Mesendoderm (in vitro differentiated cells): ENCODE measurements at regions not wholly inside any gene's neighbourhood (a gene's known extent, or its start where the extent isn't known, plus 50 kb on each side); places are given as distances from the start of the nearest gene placed in this dataset.

Experiments used
- DNase-seq: peaks from one replicate; pipeline ENCODE4 v3.0.0; 2013
- H2AK5ac ChIP-seq: 2 replicates; pipeline ENCODE4 v1.6.1; 2013; ENCODE audit warnings: low read length, inconsistent platforms
- H2BK120ac ChIP-seq: 2 replicates; pipeline ENCODE4 v1.6.1; 2013; ENCODE audit warnings: low read depth, mild to moderate bottlenecking, low read length, moderate library complexity, mixed read lengths
- H2BK15ac ChIP-seq: replicated peaks from 2 replicates; pipeline ENCODE4 v1.6.1; 2013; ENCODE audit warnings: low read depth, mild to moderate bottlenecking, moderate library complexity
- H2BK5ac ChIP-seq: 2 replicates; pipeline ENCODE4 v1.6.1; 2013; ENCODE audit warnings: low read length, inconsistent platforms
- H3K18ac ChIP-seq: 2 replicates; pipeline ENCODE4 v1.6.1; 2013; ENCODE audit warnings: mild to moderate bottlenecking, low read length, mixed read lengths
- H3K23ac ChIP-seq: one replicate; pipeline ENCODE4 v1.6.1; 2013; ENCODE audit warnings: low read length
- H3K27ac ChIP-seq: 2 replicates; pipeline ENCODE4 v1.5.1; 2013; ENCODE audit warnings: low read depth, mild to moderate bottlenecking, inconsistent platforms, low read length, moderate library complexity
- H3K27me3 ChIP-seq: 2 replicates; pipeline ENCODE4 v1.6.1; 2013; ENCODE audit warnings: low read length, control low read depth, mild to moderate bottlenecking, inconsistent platforms; ENCODE audit not compliant: insufficient read depth, poor library complexity
- H3K36me3 ChIP-seq: 2 replicates; pipeline ENCODE4 v1.6.1; 2013; ENCODE audit warnings: low read length, inconsistent platforms; ENCODE audit not compliant: control insufficient read depth, insufficient read depth
- H3K4ac ChIP-seq: one replicate; pipeline ENCODE4 v1.6.1; 2013; ENCODE audit warnings: low read depth, mild to moderate bottlenecking, low read length, moderate library complexity
- H3K4me1 ChIP-seq: 2 replicates; pipeline ENCODE4 v1.6.1; 2013; ENCODE audit warnings: low read depth, low read length, inconsistent platforms; ENCODE audit not compliant: control insufficient read depth
- H3K4me2 ChIP-seq: 2 replicates; pipeline ENCODE4 v1.6.1; 2013; ENCODE audit warnings: low read length
- H3K4me3 ChIP-seq: 2 replicates; pipeline ENCODE4 v1.5.1; 2013; ENCODE audit warnings: mild to moderate bottlenecking, low read length
- H3K56ac ChIP-seq: one replicate; pipeline ENCODE4 v1.6.1; 2013; ENCODE audit warnings: low read length
- H3K79me1 ChIP-seq: 2 replicates; pipeline ENCODE4 v1.6.1; 2013; ENCODE audit warnings: low read length, inconsistent platforms
- H3K79me2 ChIP-seq: 2 replicates; pipeline ENCODE4 v1.6.1; 2013; ENCODE audit warnings: mild to moderate bottlenecking, low read length; ENCODE audit not compliant: control insufficient read depth, insufficient read depth
- H3K9ac ChIP-seq: 2 replicates; pipeline ENCODE4 v1.6.1; 2013; ENCODE audit warnings: low read length, inconsistent platforms
- H4K5ac ChIP-seq: one replicate; pipeline ENCODE4 v1.6.1; 2013; ENCODE audit warnings: low read length
- H4K8ac ChIP-seq: one replicate; pipeline ENCODE4 v1.6.1; 2013; ENCODE audit warnings: low read depth, mild to moderate bottlenecking, control low read depth, low read length, moderate library complexity
- WGBS: extraction: QIAGEN DNeasy Blood & Tissue Kit; methylation state at CpG from one replicate; pipeline ENCODE4 v1.1.7; 2013; ENCODE audit warnings: low lambda C conversion rate, missing lambda C conversion rate; ENCODE audit not compliant: insufficient coverage; ENCODE audit errors: extremely low coverage; 5-methylcytosine and 5-hydroxymethylcytosine counted together

- Histone ChIP-seq H3K4me1 (no peaks in the 10 kb centered on the region), H4K5ac (no peak overlapping the region), H3K27me3 (no peaks in the 10 kb centered on the region), H3K4me2 (no peak overlapping the region), H3K79me1 (no peaks in the 10 kb centered on the region), H3K9ac (no peak overlapping the region), H3K27ac (no peak overlapping the region), H3K56ac (no peak overlapping the region), H2AK5ac (no peak overlapping the region), H2BK5ac (no peak overlapping the region), H3K36me3 (no peaks in the 10 kb centered on the region), H3K79me2 (no peaks in the 10 kb centered on the region), H3K23ac (no peak overlapping the region), H3K4me3 (no peak overlapping the region), H2BK15ac (no peak overlapping the region), H4K8ac (no peak overlapping the region), H2BK120ac (no peak overlapping the region), H3K4ac (no peak overlapping the region), H3K18ac (no peak overlapping the region)
- DNase-seq: no peak
- WGBS: no CpG with 5 or more reads among the region's 2 CpGs
Measured at GRCh38 chr13:105312906-105313305, 1222.6 kb downstream of the EFNB2 start.

GRCh38 chr13:105311094-105311493 lies 1224.4 kb downstream of the EFNB2 start:
- no peak overlapping the region for H3K4me3 ChIP-seq
- H3K27ac ChIP-seq: no peak overlapping the region
- H2BK15ac ChIP-seq: no peak overlapping the region
- H3K79me2 ChIP-seq: no peaks in the 10 kb centered on the region
- no peak overlapping the region for H3K18ac ChIP-seq
- H3K4me2 ChIP-seq: no peak overlapping the region
- WGBS: no CpG with 5 or more reads among the region's 4 CpGs
- no peak overlapping the region for H3K23ac ChIP-seq
- no peak overlapping the region for H4K8ac ChIP-seq
- H2AK5ac ChIP-seq: no peak overlapping the region
- H4K5ac ChIP-seq: no peak overlapping the region
- H3K56ac ChIP-seq: no peak overlapping the region
- no peaks in the 10 kb centered on the region for H3K4me1 ChIP-seq
- no peak overlapping the region for H3K9ac ChIP-seq
- H2BK120ac ChIP-seq: no peak overlapping the region
- no peaks in the 10 kb centered on the region for H3K36me3 ChIP-seq
- H2BK5ac ChIP-seq: no peak overlapping the region
- no peaks in the 10 kb centered on the region for H3K79me1 ChIP-seq
- H3K4ac ChIP-seq: no peak overlapping the region
- DNase-seq: no peak
- H3K27me3 ChIP-seq: no peaks in the 10 kb centered on the region

- H2BK15ac ChIP-seq: no peak overlapping the region
- H4K8ac ChIP-seq: no peak overlapping the region
- H3K4me3 ChIP-seq: no peak overlapping the region
- DNase-seq: no peak
- H3K36me3 ChIP-seq: no peaks in the 10 kb centered on the region
- H3K18ac ChIP-seq: no peak overlapping the region
- H3K23ac ChIP-seq: no peak overlapping the region
- H3K27ac ChIP-seq: no peak overlapping the region
- no peak overlapping the region for H3K4ac ChIP-seq
- no peak overlapping the region for H3K4me2 ChIP-seq
- no peak overlapping the region for H2AK5ac ChIP-seq
- H3K4me1 ChIP-seq: no peaks in the 10 kb centered on the region
- no peak overlapping the region for H3K9ac ChIP-seq
- no peak overlapping the region for H2BK120ac ChIP-seq
- H4K5ac ChIP-seq: no peak overlapping the region
- no peaks in the 10 kb centered on the region for H3K27me3 ChIP-seq
- H3K79me2 ChIP-seq: no peaks in the 10 kb centered on the region
- H3K79me1 ChIP-seq: no peaks in the 10 kb centered on the region
- WGBS: no CpG with 5 or more reads among the region's 3 CpGs
- H3K56ac ChIP-seq: no peak overlapping the region
- no peak overlapping the region for H2BK5ac ChIP-seq
Measured at GRCh38 chr13:105307776-105308175, 1227.7 kb downstream of the EFNB2 start.

GRCh38 chr13:105297839-105298238 lies 1237.6 kb downstream of the EFNB2 start:
- H2AK5ac ChIP-seq: no peak overlapping the region
- H3K27me3 ChIP-seq: no peaks in the 10 kb centered on the region
- H2BK15ac ChIP-seq: no peak overlapping the region
- DNase-seq: no peak
- no peak overlapping the region for H3K4me3 ChIP-seq
- no peaks in the 10 kb centered on the region for H3K36me3 ChIP-seq
- H3K79me2 ChIP-seq: no peaks in the 10 kb centered on the region
- no CpG with 5 or more reads among the region's 7 CpGs for WGBS
- no peak overlapping the region for H2BK120ac ChIP-seq
- H3K18ac ChIP-seq: no peak overlapping the region
- H3K56ac ChIP-seq: no peak overlapping the region
- no peak overlapping the region for H3K27ac ChIP-seq
- H3K4me1 ChIP-seq: no peaks in the 10 kb centered on the region
- no peaks in the 10 kb centered on the region for H3K79me1 ChIP-seq
- H2BK5ac ChIP-seq: no peak overlapping the region
- H3K23ac ChIP-seq: no peak overlapping the region
- H4K5ac ChIP-seq: no peak overlapping the region
- H3K4ac ChIP-seq: no peak overlapping the region
- no peak overlapping the region for H3K9ac ChIP-seq
- H3K4me2 ChIP-seq: no peak overlapping the region
- no peak overlapping the region for H4K8ac ChIP-seq

- Histone ChIP-seq H3K36me3 (no peaks in the 10 kb centered on the region), H3K18ac (no peak overlapping the region)
- WGBS: no CpG with 5 or more reads among the region's 2 CpGs
Measured at GRCh38 chr13:105291987-105292386, 1243.5 kb downstream of the EFNB2 start.

GRCh38 chr13:105290596-105290995 lies 1244.9 kb downstream of the EFNB2 start:
- no peaks in the 10 kb centered on the region for H3K27me3 ChIP-seq
- H3K36me3 ChIP-seq: no peaks in the 10 kb centered on the region
- H3K56ac ChIP-seq: no peak overlapping the region
- H2AK5ac ChIP-seq: no peak overlapping the region
- no peak overlapping the region for H3K23ac ChIP-seq
- H4K8ac ChIP-seq: no peak overlapping the region
- no peak overlapping the region for H3K4ac ChIP-seq
- DNase-seq: no peak
- H2BK120ac ChIP-seq: no peak overlapping the region
- no peak overlapping the region for H3K4me2 ChIP-seq
- no CpG with 5 or more reads among the region's 1 CpG for WGBS
- no peak overlapping the region for H4K5ac ChIP-seq
- no peak overlapping the region for H2BK15ac ChIP-seq
- H3K79me2 ChIP-seq: no peaks in the 10 kb centered on the region
- H3K4me3 ChIP-seq: no peak overlapping the region
- no peaks in the 10 kb centered on the region for H3K79me1 ChIP-seq
- H2BK5ac ChIP-seq: no peak overlapping the region
- no peaks in the 10 kb centered on the region for H3K4me1 ChIP-seq
- H3K18ac ChIP-seq: no peak overlapping the region
- H3K27ac ChIP-seq: no peak overlapping the region
- H3K9ac ChIP-seq: no peak overlapping the region

More at GRCh38 chr13:105291987-105292386, 1243.5 kb downstream of the EFNB2 start:
- H3K79me2 ChIP-seq: no peaks in the 10 kb centered on the region
- H3K4me2 ChIP-seq: no peak overlapping the region
- H3K4me3 ChIP-seq: no peak overlapping the region
- H3K23ac ChIP-seq: no peak overlapping the region
- H4K5ac ChIP-seq: no peak overlapping the region
- no peak overlapping the region for H3K27ac ChIP-seq
- no peaks in the 10 kb centered on the region for H3K79me1 ChIP-seq
- H3K9ac ChIP-seq: no peak overlapping the region
- no peak for DNase-seq
- no peak overlapping the region for H2BK5ac ChIP-seq
- no peak overlapping the region for H3K4ac ChIP-seq
- H2BK120ac ChIP-seq: no peak overlapping the region
- H3K56ac ChIP-seq: no peak overlapping the region
- H3K27me3 ChIP-seq: no peaks in the 10 kb centered on the region
- no peak overlapping the region for H2BK15ac ChIP-seq
- H2AK5ac ChIP-seq: no peak overlapping the region
- H3K4me1 ChIP-seq: no peaks in the 10 kb centered on the region
- H4K8ac ChIP-seq: no peak overlapping the region
